Uterus (tissue), 2 donors: ENCODE measurements at regions not wholly inside any gene's neighbourhood (a gene's known extent, or its start where the extent isn't known, plus 50 kb on each side); places are given as distances from the start of the nearest gene placed in this dataset.

Experiments
- POLR2A ChIP-seq, 2 donors: fragments of 450-650 bp; IDR thresholded peaks; one replicate each; pipeline ENCODE4 v1.6.1; 2016; ENCODE audit warnings: antibody characterized with exemption in 2 of 2, mild to moderate bottlenecking in 1 of 2, moderate library complexity in 1 of 2
- TF ChIP-seq, protein P1 (sequence below), 4 experiments: fragments of 200-600 bp in 2 of 4; fragments of 450-650 bp in 2 of 4; sonication (generic) in 2 of 4; IDR thresholded peaks; one replicate each; pipeline ENCODE4 v1.5.1; 2016 to 2019; ENCODE audit warnings: antibody characterized with exemption in 4 of 4, mild to moderate bottlenecking in 2 of 4, moderate library complexity in 1 of 4

DNA sequence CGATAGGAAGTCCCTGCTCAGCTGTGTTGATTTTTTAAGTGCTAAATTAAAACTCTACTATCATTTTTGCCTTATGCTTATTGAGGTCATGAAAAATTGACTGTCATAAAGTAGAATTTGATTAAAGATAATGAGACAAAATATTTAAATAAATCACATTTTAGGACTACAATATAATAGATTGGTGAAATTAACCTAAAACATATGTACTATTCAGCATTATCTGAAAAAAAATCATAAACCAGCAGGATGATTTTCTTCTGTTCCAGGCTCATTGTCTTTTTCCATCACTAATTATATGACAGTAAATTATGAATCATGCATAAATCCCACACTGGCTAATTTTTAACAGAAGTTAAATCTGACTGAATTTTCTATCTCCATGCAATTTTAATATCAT lies 373.6 kb upstream of the NRSN1 start:
- TF ChIP-seq POLR2A (IDR thresholded peaks at IDR 0.05), result no peak
- TF ChIP-seq, protein P1, sequence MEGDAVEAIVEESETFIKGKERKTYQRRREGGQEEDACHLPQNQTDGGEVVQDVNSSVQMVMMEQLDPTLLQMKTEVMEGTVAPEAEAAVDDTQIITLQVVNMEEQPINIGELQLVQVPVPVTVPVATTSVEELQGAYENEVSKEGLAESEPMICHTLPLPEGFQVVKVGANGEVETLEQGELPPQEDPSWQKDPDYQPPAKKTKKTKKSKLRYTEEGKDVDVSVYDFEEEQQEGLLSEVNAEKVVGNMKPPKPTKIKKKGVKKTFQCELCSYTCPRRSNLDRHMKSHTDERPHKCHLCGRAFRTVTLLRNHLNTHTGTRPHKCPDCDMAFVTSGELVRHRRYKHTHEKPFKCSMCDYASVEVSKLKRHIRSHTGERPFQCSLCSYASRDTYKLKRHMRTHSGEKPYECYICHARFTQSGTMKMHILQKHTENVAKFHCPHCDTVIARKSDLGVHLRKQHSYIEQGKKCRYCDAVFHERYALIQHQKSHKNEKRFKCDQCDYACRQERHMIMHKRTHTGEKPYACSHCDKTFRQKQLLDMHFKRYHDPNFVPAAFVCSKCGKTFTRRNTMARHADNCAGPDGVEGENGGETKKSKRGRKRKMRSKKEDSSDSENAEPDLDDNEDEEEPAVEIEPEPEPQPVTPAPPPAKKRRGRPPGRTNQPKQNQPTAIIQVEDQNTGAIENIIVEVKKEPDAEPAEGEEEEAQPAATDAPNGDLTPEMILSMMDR (IDR thresholded peaks at IDR 0.05), result no peak
